Lower lobe of right lung (tissue), 2 donors: ENCODE measurements at regions not wholly inside any gene's neighbourhood (a gene's known extent, or its start where the extent isn't known, plus 50 kb on each side); places are given as distances from the start of the nearest gene placed in this dataset.

Experiments used
- ATAC-seq, 2 donors: fragments of 200-7000 bp; cut with Tn5 transposase; one replicate each; pipeline ENCODE4 v1.9.1; 2020 to 2022; ENCODE audit warnings: mild to moderate bottlenecking in 2 of 2, moderate library complexity in 2 of 2
- DNase-seq: peaks from one replicate; pipeline ENCODE4 v3.0.0-alpha.2; 2020
- H3K27ac ChIP-seq: fragments of 200-600 bp; one replicate; pipeline ENCODE4 v1.8.0; 2022
- H3K27me3 ChIP-seq: fragments of 200-600 bp; one replicate; pipeline ENCODE4 v1.8.0; 2022; ENCODE audit warnings: low read depth
- H3K36me3 ChIP-seq: fragments of 200-600 bp; one replicate; pipeline ENCODE4 v1.8.0; 2022; ENCODE audit warnings: mild to moderate bottlenecking
- H3K4me1 ChIP-seq: fragments of 200-600 bp; one replicate; pipeline ENCODE4 v1.8.0; 2022
- H3K4me3 ChIP-seq: fragments of 200-600 bp; one replicate; pipeline ENCODE4 v1.8.0; 2022; ENCODE audit warnings: mild to moderate bottlenecking
- H3K9me3 ChIP-seq: fragments of 200-600 bp; one replicate; pipeline ENCODE4 v1.8.0; 2022
- intact Hi-C: fragments of 100-400 bp; cut with DNase I; formaldehyde crosslinking; loops from one replicate; pipeline ENCODE4 v1.11.0; 2022
- TF ChIP-seq, protein P1 (sequence below): fragments of 200-600 bp; IDR thresholded peaks from one replicate; pipeline ENCODE4 v1.8.0; 2022; ENCODE audit warnings: antibody characterized with exemption, mild to moderate bottlenecking
- donor health status: DM: no; HTN: yes; CAD: no; lungs with severe emphysema.

DNA sequence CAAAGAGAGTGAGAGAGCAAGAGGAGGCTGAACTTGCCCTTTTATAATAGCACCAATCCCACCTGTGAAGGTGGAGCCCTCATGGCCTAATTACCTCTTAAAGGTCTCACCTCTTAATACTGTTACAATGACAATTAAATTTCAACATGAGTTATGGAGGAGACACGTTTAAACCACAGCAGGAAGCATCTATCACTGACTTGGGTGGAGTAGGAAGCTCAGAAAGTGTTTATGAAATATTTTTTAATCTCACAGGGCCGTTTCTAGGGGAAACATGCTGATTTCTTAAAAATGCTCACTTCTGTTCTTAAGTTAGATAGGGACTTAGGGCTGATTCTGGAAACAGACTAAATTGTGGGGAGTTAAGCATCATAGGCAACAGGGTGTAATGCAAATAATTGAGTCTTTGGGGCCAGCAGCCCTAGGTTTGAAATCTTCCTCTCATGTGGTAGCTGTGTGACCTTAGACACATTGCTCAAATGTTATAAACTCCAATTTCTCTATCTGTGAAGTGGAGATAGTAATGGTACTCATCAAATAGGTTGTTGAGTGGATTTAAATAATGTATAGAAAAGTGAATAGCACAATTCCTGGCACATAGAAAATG, 133.3 kb upstream of the KLHL25 start:
- no peak overlapping the region for H3K27ac ChIP-seq
- DNase-seq (no peak), ATAC-seq (no peak)
- no peaks in the 10 kb centered on the region for H3K36me3 ChIP-seq
- no peaks in the 10 kb centered on the region for H3K4me1 ChIP-seq
- peaks cover 4% of the 10 kb centered on the region for H3K27me3 ChIP-seq
- TF ChIP-seq, protein P1, sequence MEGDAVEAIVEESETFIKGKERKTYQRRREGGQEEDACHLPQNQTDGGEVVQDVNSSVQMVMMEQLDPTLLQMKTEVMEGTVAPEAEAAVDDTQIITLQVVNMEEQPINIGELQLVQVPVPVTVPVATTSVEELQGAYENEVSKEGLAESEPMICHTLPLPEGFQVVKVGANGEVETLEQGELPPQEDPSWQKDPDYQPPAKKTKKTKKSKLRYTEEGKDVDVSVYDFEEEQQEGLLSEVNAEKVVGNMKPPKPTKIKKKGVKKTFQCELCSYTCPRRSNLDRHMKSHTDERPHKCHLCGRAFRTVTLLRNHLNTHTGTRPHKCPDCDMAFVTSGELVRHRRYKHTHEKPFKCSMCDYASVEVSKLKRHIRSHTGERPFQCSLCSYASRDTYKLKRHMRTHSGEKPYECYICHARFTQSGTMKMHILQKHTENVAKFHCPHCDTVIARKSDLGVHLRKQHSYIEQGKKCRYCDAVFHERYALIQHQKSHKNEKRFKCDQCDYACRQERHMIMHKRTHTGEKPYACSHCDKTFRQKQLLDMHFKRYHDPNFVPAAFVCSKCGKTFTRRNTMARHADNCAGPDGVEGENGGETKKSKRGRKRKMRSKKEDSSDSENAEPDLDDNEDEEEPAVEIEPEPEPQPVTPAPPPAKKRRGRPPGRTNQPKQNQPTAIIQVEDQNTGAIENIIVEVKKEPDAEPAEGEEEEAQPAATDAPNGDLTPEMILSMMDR: no peak
- intact Hi-C loops: no loop called here
- H3K9me3 ChIP-seq: no peaks in the 10 kb centered on the region
- no peak overlapping the region for H3K4me3 ChIP-seq

DNA sequence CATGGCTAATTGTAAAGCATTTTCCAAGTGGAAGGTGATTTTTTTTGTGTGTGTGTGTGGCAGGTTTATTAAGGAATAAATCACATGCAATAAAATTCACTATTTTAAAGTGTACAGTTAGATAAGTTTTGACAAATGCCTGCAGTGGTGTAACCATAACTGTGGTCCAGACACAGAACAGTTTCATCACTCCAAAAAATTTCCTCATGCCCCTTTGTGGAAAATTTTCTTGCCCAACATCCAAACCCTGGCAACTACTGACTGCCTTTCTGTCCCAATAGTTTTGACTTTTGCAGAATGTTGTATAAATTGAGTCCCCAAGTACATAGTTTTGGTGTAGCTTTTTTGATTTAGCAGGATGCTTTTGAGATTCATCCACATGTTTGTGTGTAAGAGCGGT, 135.1 kb upstream of the KLHL25 start:
- H3K27ac ChIP-seq: no peak overlapping the region
- TF ChIP-seq, protein P1: no peak
- H3K9me3 ChIP-seq: no peaks in the 10 kb centered on the region
- H3K27me3 ChIP-seq: no peaks in the 10 kb centered on the region
- H3K4me3 ChIP-seq: no peak overlapping the region
- ATAC-seq (no peak), DNase-seq (no peak)
- H3K4me1 ChIP-seq: no peaks in the 10 kb centered on the region
- H3K36me3 ChIP-seq: no peaks in the 10 kb centered on the region
- intact Hi-C loops: no loop called here

DNA sequence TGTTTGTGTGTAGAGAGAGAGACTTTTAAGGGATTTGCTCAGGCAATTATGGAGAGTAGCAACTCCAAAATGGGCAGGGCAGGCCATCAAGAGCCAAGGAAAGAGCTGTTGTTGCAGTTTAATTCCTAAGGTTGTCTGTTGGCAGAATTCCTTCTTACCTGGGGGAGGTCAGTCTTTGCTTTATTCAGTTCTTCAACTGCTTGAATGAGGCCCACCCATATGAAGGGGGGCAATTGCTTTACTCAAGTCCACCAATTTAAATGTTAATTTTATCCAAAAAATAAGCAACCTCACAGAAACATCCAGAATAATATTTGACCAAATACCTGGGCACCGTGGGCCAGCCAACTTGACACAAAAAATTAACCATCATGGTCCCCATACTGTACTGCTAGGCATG, 137.7 kb upstream of the KLHL25 start:
- Histone ChIP-seq H3K36me3 (no peaks in the 10 kb centered on the region), H3K27ac (no peak overlapping the region), H3K4me1 (no peaks in the 10 kb centered on the region), H3K9me3 (no peaks in the 10 kb centered on the region), H3K27me3 (no peaks in the 10 kb centered on the region), H3K4me3 (no peak overlapping the region)
- TF ChIP-seq, protein P1: no peak
- ATAC-seq (no peak), DNase-seq (no peak)
- intact Hi-C loops: no loop called here

DNA sequence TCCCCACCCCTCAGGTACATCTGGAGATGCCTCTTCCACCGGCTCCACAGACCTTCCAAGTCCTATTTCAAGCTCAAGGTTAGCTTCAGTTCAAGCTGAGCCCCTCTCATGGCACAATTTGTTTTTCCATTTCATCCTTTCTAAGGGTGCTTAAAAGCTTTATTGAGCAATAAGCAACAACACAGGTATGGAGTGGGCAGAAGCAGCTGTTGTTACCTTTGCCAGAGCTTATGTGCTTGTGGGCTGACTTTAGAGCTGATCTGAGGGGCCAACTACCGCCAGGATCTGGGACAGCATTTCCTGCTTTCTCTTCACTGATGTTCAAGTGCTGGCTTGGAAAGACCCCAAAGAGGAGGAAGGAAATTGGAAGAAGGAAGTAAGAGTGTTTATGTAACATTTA, 140.0 kb upstream of the KLHL25 start:
- ATAC-seq (peak; percentile 84 to 86), DNase-seq (no peak)
- Histone ChIP-seq H3K36me3 (no peaks in the 10 kb centered on the region), H3K4me1 (no peaks in the 10 kb centered on the region), H3K9me3 (no peaks in the 10 kb centered on the region), H3K27me3 (no peaks in the 10 kb centered on the region), H3K27ac (peak overlapping the region; percentile 24), H3K4me3 (no peak overlapping the region)
- TF ChIP-seq, protein P1: no peak
- intact Hi-C loops: no loop called here

DNA sequence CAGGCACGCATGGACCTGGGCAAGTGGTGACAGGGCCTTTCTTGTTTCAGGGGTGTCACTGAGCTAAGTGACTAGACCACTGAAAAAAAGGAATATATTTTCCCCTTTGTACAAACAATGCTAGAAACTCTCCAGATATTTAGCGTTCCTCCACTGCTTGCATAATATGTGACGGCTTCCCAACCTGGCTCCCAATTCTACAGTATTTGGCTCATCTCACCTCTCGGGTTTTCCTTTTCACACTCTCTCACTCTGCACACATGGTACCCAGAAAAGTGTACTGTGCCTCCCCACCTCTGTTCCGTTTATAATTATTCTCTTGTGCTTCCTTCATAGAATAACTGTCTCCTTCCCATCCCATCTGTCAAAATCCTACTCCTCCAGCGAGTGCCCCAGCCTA, 140.5 kb upstream of the KLHL25 start:
- Histone ChIP-seq H3K27ac (no peak overlapping the region), H3K36me3 (no peaks in the 10 kb centered on the region), H3K27me3 (no peaks in the 10 kb centered on the region), H3K4me1 (no peaks in the 10 kb centered on the region), H3K9me3 (no peaks in the 10 kb centered on the region), H3K4me3 (no peak overlapping the region)
- intact Hi-C loops: no loop called here
- ATAC-seq: peak; percentile 8
- no peak for DNase-seq
- TF ChIP-seq, protein P1: no peak

DNA sequence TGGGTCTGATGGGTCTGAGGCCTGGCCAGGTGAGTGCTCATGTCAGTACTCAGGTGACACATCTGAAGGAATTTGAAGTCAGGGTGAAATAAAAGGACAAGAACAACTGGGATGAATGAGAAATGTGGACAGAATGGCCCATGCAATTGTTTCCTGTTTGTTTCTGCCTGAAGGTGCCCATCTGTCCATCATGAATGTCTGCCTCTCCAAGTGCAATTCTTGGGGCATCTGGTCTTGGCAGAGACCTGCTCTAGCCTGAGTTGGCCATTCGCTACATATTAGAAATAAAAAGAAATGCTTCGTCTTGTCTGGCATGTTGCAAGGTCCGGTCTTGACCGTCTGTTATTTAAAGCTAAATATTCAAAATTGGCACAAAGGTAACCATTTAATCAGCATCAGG, 142.0 kb upstream of the AGBL1 start:
- Histone ChIP-seq H3K4me3 (no peak overlapping the region), H3K27ac (no peak overlapping the region), H3K36me3 (no peaks in the 10 kb centered on the region), H3K9me3 (no peaks in the 10 kb centered on the region), H3K27me3 (no peaks in the 10 kb centered on the region), H3K4me1 (no peaks in the 10 kb centered on the region)
- ATAC-seq: no peak
- intact Hi-C loops: no loop called here
- no peak for DNase-seq
- TF ChIP-seq, protein P1: no peak
